HG03135 (cell line): ENCODE measurements at regions not wholly inside any gene's neighbourhood (a gene's known extent, or its start where the extent isn't known, plus 50 kb on each side); places are given as distances from the start of the nearest gene placed in this dataset.
"Not testable (repeated sequence)": the region's sequence is repeated elsewhere in the genome, so short reads cannot be mapped to it uniquely, and the experiment has no call there.

Experiments used
- ATAC-seq: cut with Tn5 transposase; IDR thresholded peaks from one replicate; pipeline ENCODE4 v1.9.1; 2021; ENCODE audit warnings: mild to moderate bottlenecking, moderate library complexity; ENCODE audit not compliant: unreplicated experiment

DNA sequence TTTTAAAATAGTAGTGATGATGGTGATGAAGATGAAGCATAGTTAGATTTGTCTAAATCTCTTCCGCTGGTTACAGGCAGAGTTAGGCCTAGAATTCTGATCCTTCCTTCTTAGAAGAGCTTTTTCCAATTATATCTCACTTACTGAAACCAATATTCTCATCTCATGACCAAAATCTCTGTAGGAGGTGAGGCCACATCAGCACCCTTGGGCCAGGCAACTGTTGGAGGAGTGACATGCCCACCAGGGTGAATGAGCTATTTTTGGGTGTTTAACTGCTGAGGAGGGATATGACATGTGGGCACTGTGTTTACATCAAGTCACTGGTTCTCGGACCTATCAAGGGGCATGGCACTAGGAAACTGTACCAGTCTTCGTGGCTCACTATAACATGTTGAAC is 102.2 kb upstream of the SLC24A3 start:
- no peak for ATAC-seq

DNA sequence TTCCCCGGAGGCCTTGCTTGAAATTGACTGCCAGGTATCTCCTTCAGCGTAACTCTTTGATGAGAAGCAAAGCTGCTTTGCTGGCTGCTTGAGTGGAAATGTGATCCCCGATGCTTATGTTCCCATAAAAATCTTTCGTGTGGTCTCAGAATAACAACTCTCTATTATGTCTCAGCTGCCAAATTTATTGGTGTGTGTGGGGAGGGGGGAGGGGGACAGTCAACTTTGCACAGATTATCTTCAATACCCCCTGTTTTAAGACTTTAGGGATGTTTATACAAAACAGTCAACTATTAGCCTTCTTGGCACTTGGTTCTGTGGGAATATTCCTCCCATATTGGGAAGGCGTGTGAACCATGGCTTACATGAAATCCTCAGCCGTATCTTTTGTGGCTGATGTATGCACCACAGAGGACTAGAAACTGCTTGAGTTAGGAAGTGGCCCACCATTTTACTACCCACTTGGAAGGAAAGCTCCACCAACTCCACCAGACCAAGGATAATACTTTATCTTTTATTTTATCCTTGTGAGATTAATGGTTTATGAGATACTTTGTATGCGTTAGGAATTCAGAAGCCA is 101.5 kb upstream of the SLC24A3 start:
- no peak for ATAC-seq

- no peak for ATAC-seq
These were observed 99.6 kb upstream of the SLC24A3 start for GRCh38 chr20:19112828-19113227.

DNA sequence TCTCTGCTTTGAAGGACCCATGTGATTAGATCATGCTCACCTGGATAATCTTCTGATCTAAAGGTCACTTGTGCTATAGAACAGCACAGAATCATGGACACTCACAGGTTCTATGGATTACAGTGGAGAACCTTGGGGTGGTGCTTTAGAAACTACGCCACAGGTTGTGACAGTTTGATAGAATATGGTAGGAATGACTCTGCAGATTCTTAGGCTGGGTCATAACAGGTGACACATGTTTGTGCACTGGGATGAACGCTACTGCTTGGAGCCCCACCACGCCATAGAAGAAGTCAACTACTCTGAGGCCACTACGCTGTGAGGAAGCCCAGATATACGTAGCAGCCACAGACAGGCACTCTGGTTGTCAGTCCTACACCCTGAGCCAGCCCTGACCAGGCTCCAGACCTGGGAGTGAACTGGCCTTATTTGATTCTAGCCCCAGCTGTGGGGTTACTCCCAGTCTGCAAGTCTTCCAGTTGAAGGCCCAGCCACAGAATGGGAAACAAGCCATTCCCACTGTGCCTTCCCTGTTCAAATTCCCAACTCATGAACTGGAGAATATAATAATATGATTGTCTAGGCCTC is 99.0 kb upstream of the SLC24A3 start:
- ATAC-seq = no peak

DNA sequence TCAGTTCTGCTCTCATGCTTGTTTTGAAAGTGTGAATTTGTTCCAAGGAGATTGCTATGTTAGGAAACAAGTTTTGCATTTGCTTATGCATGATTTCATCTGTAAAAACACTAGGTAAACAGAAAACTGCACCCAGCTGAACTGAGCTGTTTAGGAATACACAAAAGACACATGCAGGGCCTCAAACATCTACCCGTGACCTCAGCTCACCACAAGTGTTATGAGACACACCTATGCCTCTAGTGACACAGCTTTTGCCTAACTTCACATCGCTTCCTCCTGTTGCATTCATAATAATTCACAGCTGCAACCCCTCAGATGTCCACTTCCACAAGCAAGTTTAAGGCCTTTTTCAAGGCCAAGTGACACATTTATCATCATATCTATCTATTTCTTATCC is 98.0 kb upstream of the SLC24A3 start:
- ATAC-seq = no peak

DNA sequence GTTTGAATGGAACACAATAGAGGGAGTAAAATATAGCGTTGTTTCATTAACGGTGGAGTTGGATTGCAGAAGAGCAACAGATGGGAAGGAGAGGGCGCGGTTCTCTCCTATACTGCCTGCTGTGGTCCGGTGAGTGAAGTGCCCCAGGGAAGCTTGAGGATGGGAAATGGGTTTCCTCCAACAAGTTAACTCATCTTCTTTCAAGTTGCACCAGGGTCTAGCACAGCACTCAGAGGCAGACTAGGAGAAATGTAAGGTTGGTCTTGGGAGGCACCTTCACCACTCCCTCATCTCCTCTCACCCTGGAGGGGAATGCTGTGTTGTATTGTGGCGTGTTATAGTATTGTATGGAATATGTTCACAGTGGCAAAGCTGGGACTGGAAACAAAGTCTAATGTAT is 96.9 kb upstream of the SLC24A3 start:
- no peak for ATAC-seq

DNA sequence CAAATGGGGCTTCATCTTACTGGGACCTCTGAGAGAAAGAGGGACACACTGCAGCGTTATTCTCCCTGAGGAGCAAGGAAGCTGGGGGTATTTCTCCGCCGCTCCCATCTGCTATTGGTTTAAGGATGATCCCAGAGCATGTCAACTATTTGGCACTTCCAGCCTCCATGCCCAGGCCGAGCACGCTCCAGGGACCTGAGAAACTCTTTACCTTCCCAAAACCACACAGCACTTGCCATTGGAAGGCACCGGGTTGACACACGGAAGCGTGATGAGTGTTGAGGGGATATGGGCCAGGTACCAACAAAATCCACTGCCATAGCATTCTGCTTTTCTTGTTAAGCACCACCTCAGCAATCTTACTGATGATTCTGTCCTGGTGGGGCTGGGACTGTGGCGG is 92.4 kb upstream of the SLC24A3 start:
- no peak for ATAC-seq

GRCh38 chr20:19120569-19120968 is 91.9 kb upstream of the SLC24A3 start:
- ATAC-seq = no peak

DNA sequence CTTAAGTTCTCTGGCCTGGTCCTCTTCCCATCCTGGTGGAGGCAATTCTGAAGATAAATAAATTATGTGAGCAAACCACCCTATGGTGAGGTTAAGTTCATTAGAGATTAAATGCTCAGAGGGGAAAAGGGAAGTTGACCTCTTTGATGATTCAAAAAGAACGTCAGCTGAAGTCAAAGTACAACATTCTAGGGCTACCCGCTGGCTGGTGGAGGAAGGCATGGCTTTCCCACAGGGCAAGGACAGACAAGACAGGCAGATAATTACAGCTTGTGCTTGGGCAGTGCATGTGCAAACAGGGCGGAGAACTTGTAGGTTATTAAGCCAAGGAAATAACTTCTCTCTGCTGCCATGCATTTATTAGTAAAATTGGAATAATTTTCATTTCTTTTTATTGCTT is 91.0 kb upstream of the SLC24A3 start:
- no peak for ATAC-seq

DNA sequence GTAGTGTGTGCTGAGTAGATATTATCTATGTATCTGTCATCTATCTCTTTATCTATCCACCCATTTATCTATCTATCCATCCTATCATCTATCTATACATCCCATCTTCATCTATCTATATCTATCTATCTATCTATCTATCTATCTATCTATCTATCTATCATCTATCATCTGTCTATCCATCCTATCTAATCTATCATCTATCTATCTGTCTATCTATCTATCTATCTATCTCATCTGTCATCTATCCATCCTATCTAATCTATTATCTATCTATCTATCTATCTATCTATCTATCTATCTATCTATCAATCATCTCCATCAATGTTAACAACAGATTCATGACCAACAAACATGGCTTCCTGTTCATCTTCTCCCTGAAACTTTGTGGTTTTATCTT is 90.5 kb upstream of the SLC24A3 start:
- ATAC-seq = no peak

DNA sequence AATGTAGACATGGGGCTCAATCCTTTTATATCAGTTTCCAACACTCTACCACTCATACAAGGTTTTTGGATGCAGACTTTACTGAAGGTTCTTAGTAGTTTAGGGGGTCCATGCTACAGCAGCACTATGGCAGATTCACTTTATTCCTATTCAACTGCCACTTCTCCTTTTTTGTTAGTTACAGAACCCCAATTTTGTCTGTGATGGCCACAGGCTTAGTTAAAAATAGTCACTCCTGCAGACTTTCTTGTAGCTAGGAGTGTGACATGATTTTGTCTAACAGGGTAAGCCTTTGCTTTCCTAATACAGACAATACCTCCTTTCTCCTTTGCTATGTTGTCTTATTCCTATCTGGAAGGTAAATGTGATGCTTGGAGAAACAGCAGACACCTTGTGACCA is 90.0 kb upstream of the SLC24A3 start:
- no peak for ATAC-seq

DNA sequence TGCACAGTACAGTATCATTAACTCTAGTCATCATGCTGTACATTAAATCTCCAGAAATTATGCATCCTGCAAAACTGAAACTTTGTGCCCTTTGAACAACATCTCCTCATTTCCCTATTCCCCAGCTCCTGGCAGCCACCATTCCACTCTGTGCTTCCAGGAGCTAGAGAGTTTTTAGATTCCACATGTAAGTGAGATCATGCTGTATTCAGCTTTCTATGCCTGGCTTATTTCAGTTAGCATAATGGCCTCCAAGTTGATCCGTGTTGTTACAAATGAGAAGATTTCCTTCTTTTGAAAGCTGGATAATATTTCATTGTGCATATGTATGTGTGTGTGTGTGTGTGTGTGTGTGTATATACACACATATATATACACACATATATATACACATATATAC is 86.9 kb upstream of the SLC24A3 start:
- ATAC-seq = no peak

GRCh38 chr20:19129306-19129705 is 83.1 kb upstream of the SLC24A3 start:
- ATAC-seq = no peak

GRCh38 chr20:19129976-19130612 is 82.3 kb upstream of the SLC24A3 start:
- ATAC-seq = no peak

GRCh38 chr20:19130613-19130984 is 81.8 kb upstream of the SLC24A3 start:
- no peak for ATAC-seq

GRCh38 chr20:19137641-19138040 is 74.8 kb upstream of the SLC24A3 start:
- no peak for ATAC-seq

- no peak for ATAC-seq
These were observed 73.7 kb upstream of the SLC24A3 start for GRCh38 chr20:19138758-19139157.

- not testable (repeated sequence) for ATAC-seq
These were observed 72.9 kb upstream of the SLC24A3 start for GRCh38 chr20:19139584-19139983.

GRCh38 chr20:19141998-19142397 is 70.4 kb upstream of the SLC24A3 start:
- ATAC-seq = no peak

DNA sequence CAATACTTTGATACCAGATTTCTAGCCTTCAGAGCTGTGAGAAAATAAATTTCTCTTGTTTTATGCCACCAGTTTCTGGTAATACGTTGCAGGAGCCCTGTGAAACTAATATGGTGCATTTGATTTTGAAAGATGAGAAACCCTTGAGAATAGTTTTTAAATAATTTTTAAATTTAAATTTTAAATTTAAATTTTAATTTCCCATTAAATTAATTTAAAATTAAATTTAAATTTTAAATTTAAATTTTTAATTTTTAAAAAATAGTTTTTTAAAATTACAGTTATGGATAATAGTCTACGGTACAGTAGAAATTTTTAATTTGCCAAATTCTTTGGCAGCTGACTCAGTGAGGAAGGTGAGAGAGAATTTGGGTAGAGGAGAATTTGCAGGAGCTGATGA is 68.6 kb upstream of the SLC24A3 start:
- no peak for ATAC-seq

DNA sequence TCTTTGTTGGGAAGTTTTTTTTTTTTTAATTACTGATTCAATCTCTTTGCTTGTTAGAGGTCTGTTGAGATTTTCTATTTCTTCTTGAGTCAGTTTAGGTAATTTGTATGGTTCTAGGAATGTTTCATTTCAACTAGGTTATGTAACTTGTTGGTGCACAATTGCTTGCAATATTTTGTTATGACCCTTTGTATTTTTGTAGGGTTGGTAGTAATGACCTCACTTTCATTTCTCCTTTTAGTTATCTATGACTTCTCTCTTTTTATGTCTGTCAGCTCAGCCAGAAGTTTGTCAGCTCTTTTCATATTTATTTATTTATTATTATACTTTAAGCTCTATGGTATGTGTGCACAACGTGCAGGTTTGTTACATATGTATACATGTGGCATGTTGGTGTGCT is 51.1 kb upstream of the SLC24A3 start:
- no peak for ATAC-seq
